Body of pancreas (tissue), 4 donors: ENCODE measurements at regions not wholly inside any gene's neighbourhood (a gene's known extent, or its start where the extent isn't known, plus 50 kb on each side); places are given as distances from the start of the nearest gene placed in this dataset.

Experiments
- POLR2A ChIP-seq, 3 donors: fragments of 450-650 bp; IDR thresholded peaks; one replicate each; pipeline ENCODE4 v1.6.1; 2016; ENCODE audit warnings: antibody characterized with exemption in 3 of 3, mild to moderate bottlenecking in 2 of 3
- TF ChIP-seq, protein P1 (sequence below), 7 experiments: fragments of 450-650 bp in 4 of 7; fragments of 200-600 bp in 3 of 7; sonication (generic) in 3 of 7; IDR thresholded peaks; one replicate each; pipeline ENCODE4 v1.5.1; 2016 to 2019; ENCODE audit warnings: antibody characterized with exemption in 7 of 7

DNA sequence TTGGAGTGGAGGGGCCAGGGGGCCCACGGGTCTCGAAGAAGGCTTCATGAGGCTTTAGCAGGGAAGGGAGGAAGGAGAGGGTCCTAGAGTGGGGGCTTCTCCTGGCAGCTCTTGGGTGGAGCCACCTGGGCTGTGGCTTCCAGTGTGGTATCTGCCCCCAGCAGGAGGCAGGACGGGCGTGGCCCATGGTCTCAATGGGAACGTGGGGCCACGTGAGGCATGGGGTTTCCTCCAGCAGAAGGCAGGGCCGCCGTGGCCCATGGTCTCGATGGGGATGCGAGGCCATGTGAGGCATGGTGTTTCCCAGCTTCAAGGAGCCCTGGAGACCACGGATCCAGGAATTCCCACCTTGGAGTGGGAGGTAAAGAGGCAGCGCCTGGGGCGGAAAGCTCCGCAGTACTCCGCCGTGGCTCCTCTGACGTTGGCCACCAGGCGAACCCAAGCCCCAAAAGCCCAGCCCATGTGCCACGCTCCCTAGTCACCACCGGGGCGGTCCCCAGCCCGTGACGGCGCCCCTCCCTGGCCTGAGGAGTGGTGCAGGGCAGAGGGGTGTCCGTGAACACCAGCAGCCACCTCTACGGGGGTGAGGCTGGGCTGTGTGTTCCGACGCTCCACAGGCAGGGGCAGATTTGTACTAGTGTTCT, 62.0 kb upstream of the GATA5 start:
- TF ChIP-seq, protein P1, sequence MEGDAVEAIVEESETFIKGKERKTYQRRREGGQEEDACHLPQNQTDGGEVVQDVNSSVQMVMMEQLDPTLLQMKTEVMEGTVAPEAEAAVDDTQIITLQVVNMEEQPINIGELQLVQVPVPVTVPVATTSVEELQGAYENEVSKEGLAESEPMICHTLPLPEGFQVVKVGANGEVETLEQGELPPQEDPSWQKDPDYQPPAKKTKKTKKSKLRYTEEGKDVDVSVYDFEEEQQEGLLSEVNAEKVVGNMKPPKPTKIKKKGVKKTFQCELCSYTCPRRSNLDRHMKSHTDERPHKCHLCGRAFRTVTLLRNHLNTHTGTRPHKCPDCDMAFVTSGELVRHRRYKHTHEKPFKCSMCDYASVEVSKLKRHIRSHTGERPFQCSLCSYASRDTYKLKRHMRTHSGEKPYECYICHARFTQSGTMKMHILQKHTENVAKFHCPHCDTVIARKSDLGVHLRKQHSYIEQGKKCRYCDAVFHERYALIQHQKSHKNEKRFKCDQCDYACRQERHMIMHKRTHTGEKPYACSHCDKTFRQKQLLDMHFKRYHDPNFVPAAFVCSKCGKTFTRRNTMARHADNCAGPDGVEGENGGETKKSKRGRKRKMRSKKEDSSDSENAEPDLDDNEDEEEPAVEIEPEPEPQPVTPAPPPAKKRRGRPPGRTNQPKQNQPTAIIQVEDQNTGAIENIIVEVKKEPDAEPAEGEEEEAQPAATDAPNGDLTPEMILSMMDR (IDR thresholded peaks at IDR 0.05) = no peak
- no peak for TF ChIP-seq POLR2A (IDR thresholded peaks at IDR 0.05)
